ENCODE measurements at regions not wholly inside any gene's neighbourhood (a gene's known extent, or its start where the extent isn't known, plus 50 kb on each side); places are given as distances from the start of the nearest gene placed in this dataset.

DNA sequence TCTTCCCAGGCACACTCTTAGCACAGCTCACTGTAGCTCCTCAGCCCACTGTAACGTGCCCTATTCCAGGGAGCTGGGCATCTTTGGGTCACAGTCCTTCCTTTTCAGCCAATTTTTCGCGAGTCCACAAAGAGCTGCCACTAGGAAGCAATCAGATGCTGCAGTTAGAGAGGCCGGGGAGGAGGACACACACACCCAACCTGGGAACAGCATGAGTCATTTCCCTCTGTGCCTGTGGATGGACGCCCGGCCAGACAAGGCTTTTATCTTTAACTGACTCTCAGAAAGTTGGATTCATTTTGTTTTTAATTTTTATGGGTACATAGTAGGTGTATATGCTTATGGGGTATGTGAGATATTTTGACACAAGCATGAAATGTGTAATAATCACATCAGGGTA lies 918.6 kb downstream of the UQCRFS1 start:
- no peak for DNase-seq (ENCODE audit: low spot score in 2 of 2)
- Histone ChIP-seq H3K36me3 (no peaks in the 10 kb centered on the region), H3K4me1 (no peaks in the 10 kb centered on the region), H3K27ac (no peak overlapping the region), H3K27me3 (no peaks in the 10 kb centered on the region), H3K9me3 (no peaks in the 10 kb centered on the region), H3K4me3 (no peak overlapping the region)
- intact Hi-C loops (cut with DNase I), result no loop called here
- TF ChIP-seq, protein P1, sequence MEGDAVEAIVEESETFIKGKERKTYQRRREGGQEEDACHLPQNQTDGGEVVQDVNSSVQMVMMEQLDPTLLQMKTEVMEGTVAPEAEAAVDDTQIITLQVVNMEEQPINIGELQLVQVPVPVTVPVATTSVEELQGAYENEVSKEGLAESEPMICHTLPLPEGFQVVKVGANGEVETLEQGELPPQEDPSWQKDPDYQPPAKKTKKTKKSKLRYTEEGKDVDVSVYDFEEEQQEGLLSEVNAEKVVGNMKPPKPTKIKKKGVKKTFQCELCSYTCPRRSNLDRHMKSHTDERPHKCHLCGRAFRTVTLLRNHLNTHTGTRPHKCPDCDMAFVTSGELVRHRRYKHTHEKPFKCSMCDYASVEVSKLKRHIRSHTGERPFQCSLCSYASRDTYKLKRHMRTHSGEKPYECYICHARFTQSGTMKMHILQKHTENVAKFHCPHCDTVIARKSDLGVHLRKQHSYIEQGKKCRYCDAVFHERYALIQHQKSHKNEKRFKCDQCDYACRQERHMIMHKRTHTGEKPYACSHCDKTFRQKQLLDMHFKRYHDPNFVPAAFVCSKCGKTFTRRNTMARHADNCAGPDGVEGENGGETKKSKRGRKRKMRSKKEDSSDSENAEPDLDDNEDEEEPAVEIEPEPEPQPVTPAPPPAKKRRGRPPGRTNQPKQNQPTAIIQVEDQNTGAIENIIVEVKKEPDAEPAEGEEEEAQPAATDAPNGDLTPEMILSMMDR (IDR thresholded peaks at IDR 0.05), result no peak

DNA sequence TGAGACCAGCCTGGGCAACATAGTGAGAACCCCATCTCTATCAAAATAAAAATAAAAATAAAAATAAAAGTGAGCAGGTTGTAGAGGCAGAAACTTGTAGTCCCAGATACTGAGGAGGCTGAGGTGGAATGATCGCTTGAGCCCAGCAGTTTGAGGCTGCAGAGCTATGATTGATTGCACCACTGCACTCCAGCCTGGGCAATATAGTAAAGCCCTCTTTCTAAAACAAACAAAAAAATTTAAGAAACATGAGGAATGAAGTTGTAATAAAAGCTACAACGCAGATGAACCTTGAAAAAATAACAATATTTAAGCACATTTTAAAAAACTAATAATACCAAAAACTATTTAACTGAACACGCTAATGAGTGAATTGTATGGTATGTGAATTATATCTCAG lies 919.3 kb downstream of the UQCRFS1 start:
- TF ChIP-seq, protein P1 (IDR thresholded peaks at IDR 0.05), result no peak
- Histone ChIP-seq H3K4me3 (no peak overlapping the region), H3K27ac (no peak overlapping the region), H3K9me3 (no peaks in the 10 kb centered on the region), H3K4me1 (no peaks in the 10 kb centered on the region), H3K36me3 (no peaks in the 10 kb centered on the region), H3K27me3 (no peaks in the 10 kb centered on the region)
- intact Hi-C loops (cut with DNase I), result no loop called here
- no peak for DNase-seq (ENCODE audit: low spot score in 2 of 2)

DNA sequence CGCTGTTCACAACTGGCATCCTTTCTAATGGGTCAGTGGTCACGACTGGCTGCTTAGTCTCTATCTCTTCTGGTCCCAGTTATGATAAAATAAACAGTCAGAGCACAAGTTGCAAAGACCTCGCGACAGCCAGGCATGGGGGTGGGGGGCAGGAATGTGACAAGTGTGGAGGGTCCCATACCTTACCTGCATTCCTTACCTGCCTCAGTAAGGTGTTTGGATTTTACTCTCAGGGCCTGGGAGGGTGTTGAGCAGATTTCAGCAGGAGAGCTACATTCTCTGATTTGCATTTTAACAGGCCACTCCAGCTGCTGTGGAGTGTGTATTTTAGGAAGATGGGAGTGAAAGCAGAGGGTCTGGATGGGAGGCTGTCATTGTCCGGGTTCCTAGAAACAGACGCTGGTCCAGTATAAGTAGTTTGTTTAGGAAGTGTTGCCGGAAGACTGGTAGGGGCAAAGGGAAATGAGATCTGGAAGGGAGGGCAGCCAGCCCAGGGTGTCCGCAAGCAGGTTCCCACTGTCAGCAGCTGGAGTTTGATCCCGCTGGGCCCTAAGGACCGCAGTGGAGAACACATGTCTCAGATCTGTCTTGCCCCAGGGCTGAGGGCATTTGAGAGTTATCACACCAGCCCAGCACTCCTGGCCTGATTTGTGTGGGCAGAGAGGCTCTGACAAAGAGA lies 920.0 kb downstream of the UQCRFS1 start:
- Histone ChIP-seq H3K36me3 (no peaks in the 10 kb centered on the region), H3K27me3 (no peaks in the 10 kb centered on the region), H3K9me3 (no peaks in the 10 kb centered on the region), H3K27ac (no peak overlapping the region), H3K4me1 (no peaks in the 10 kb centered on the region), H3K4me3 (no peak overlapping the region)
- intact Hi-C loops (cut with DNase I), result no loop called here
- DNase-seq (ENCODE audit: low spot score in 2 of 2), result no peak
- TF ChIP-seq, protein P1 (IDR thresholded peaks at IDR 0.05), result no peak

DNA sequence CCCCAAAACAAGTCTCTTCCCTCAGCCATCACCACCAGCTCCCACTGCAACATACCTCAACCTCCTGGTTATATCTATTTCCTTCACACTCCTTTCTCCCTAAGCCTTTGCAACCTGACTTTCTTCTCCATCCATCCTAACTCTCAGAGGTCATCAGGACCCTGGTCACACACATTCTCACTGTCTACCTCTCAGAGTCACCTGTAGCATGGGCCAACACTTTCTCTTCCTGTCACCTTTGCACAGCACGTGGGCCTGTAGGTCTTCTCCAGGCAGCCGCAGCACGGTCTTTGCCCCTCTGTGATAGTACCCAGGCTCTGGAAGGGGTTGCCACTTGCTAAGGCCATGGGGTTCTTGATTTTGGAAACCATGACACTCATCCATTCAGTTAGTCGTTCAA lies 921.1 kb downstream of the UQCRFS1 start:
- H3K36me3 ChIP-seq, result no peaks in the 10 kb centered on the region
- no peak for DNase-seq (ENCODE audit: low spot score in 2 of 2)
- H3K4me1 ChIP-seq, result no peaks in the 10 kb centered on the region
- H3K9me3 ChIP-seq, result no peaks in the 10 kb centered on the region
- TF ChIP-seq, protein P1 (IDR thresholded peaks at IDR 0.05), result no peak
- H3K4me3 ChIP-seq, result no peak overlapping the region
- no peaks in the 10 kb centered on the region for H3K27me3 ChIP-seq
- no peak overlapping the region for H3K27ac ChIP-seq
- intact Hi-C loops (cut with DNase I), result no loop called here

DNA sequence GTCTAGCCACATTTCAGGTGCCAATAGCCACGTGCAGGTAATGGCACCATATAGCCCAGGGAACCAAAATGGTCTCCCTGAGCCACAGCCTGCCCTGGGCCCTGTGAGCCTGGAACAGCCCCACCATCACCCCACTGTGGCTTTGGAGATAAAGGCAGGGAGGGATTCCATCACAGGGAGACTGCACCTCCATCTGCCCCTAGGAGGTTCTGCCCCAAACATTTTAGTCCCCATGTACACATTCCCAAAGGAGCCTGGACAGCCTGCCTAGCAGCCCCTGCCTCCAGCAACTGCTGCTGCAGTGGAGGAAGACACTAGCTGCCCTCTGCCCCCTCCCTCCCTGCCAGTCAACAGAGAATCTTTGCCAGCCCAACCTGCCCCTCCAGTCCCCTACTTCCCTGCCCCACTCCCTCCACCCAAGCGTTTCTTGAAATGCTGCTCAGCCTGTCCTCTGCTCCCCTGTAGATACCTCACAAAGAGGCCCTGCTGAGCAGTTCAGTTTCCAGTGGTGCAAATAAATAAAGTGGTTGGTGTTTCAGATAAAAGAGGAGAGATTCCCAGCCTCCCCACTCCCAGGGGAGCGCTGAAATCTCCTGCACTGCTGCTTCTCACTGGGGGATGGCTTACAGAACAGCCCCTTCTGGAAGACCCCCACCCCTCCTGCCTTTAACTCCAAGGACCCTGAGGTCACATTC lies 921.8 kb downstream of the UQCRFS1 start:
- DNase-seq (ENCODE audit: low spot score in 2 of 2), result no peak
- TF ChIP-seq, protein P1 (IDR thresholded peaks at IDR 0.05), result no peak
- intact Hi-C loops (cut with DNase I), result no loop called here
- Histone ChIP-seq H3K27ac (no peak overlapping the region), H3K36me3 (no peaks in the 10 kb centered on the region), H3K4me1 (no peaks in the 10 kb centered on the region), H3K9me3 (no peaks in the 10 kb centered on the region), H3K27me3 (no peaks in the 10 kb centered on the region), H3K4me3 (no peak overlapping the region)
